GM19324 (cell line): ENCODE measurements at regions not wholly inside any gene's neighbourhood (a gene's known extent, or its start where the extent isn't known, plus 50 kb on each side); places are given as distances from the start of the nearest gene placed in this dataset.

Experiments used
- ATAC-seq: cut with Tn5 transposase; IDR thresholded peaks from one replicate; pipeline ENCODE4 v1.9.1; 2021; ENCODE audit warnings: mild to moderate bottlenecking, moderate library complexity; ENCODE audit not compliant: unreplicated experiment, low FRiP score

- no peak for ATAC-seq
Observed at GRCh38 chr2:49567021-49567420, 412.7 kb upstream of the FSHR start.

- ATAC-seq = no peak
Observed at GRCh38 chr2:49553658-49554057, 399.3 kb upstream of the FSHR start.

- ATAC-seq = no peak
Observed at GRCh38 chr2:49532702-49533101, 378.4 kb upstream of the FSHR start.

- no peak for ATAC-seq
Observed at GRCh38 chr2:49515996-49516782, 361.9 kb upstream of the FSHR start.

GRCh38 chr2:49514201-49514600, 359.9 kb upstream of the FSHR start:
- no peak for ATAC-seq

GRCh38 chr2:49490710-49491109, 336.4 kb upstream of the FSHR start:
- peak; percentile 84 for ATAC-seq

- ATAC-seq = no peak
Observed at GRCh38 chr2:49487139-49487538, 332.8 kb upstream of the FSHR start.

GRCh38 chr2:49480520-49480919, 326.2 kb upstream of the FSHR start:
- no peak for ATAC-seq

GRCh38 chr2:49465157-49465831, 311.0 kb upstream of the FSHR start:
- no peak for ATAC-seq

- no peak for ATAC-seq
Observed at GRCh38 chr2:49459314-49459993, 305.1 kb upstream of the FSHR start.

- ATAC-seq = no peak
Observed at GRCh38 chr2:49444005-49444404, 289.7 kb upstream of the FSHR start.

GRCh38 chr2:49426996-49427395, 272.7 kb upstream of the FSHR start:
- ATAC-seq = no peak

- no peak for ATAC-seq
Observed at GRCh38 chr2:49416252-49416651, 261.9 kb upstream of the FSHR start.

GRCh38 chr2:49404108-49404507, 249.8 kb upstream of the FSHR start:
- ATAC-seq = no peak

GRCh38 chr2:49403637-49404036, 249.3 kb upstream of the FSHR start:
- ATAC-seq = no peak

GRCh38 chr2:49379406-49379805, 225.1 kb upstream of the FSHR start:
- no peak for ATAC-seq

- no peak for ATAC-seq
Observed at GRCh38 chr2:49371128-49371701, 216.9 kb upstream of the FSHR start.

- ATAC-seq = no peak
Observed at GRCh38 chr2:49369650-49370049, 215.3 kb upstream of the FSHR start.

- no peak for ATAC-seq
Observed at GRCh38 chr2:49369101-49369500, 214.8 kb upstream of the FSHR start.

GRCh38 chr2:49367003-49367402, 212.7 kb upstream of the FSHR start:
- ATAC-seq = no peak

GRCh38 chr2:49360407-49360767, 206.1 kb upstream of the FSHR start:
- ATAC-seq = no peak
